Stimulated activated naive B cell treated with anti-CD40 and anti-IgM and Interleukin-4, amounts not matched to agents 10 μg/mL and 1 μg/mL and 100 μg/mL, for 72 hours (primary cell): ENCODE measurements at regions not wholly inside any gene's neighbourhood (a gene's known extent, or its start where the extent isn't known, plus 50 kb on each side); places are given as distances from the start of the nearest gene placed in this dataset.

Source experiments
- ATAC-seq, 2 donors: fragments of 150-1000 bp; cut with Tn5 transposase; replicated peaks; 2 replicates each; pipeline ENCODE4 v1.10.0; 2021; ENCODE audit warnings: moderate library complexity in 1 of 2
- DNase-seq: peaks from one replicate; pipeline ENCODE4 v3.0.0; 2021
- H3K27ac Mint-ChIP-seq: one replicate; pipeline ENCODE4 v1.8.0; 2022; ENCODE audit warnings: mild to moderate bottlenecking, mixed read lengths
- H3K27me3 Mint-ChIP-seq, 2 donors: one replicate each; pipeline ENCODE4 v1.8.0; 2022; ENCODE audit warnings: mixed read lengths in 2 of 2
- H3K36me3 Mint-ChIP-seq, 2 donors: one replicate each; pipeline ENCODE4 v1.8.0; 2022; ENCODE audit warnings: mixed read lengths in 2 of 2, mild to moderate bottlenecking in 1 of 2
- H3K4me1 Mint-ChIP-seq, 2 donors: one replicate each; pipeline ENCODE4 v1.8.0; 2022; ENCODE audit warnings: mixed read lengths in 2 of 2, mild to moderate bottlenecking in 1 of 2
- H3K4me3 Mint-ChIP-seq, 2 donors: one replicate each; pipeline ENCODE4 v1.8.0; 2022; ENCODE audit warnings: mild to moderate bottlenecking in 2 of 2, mixed read lengths in 2 of 2, moderate library complexity in 1 of 2
- H3K9me3 Mint-ChIP-seq, 2 donors: one replicate each; pipeline ENCODE4 v1.8.0; 2022; ENCODE audit warnings: mixed read lengths in 2 of 2, mild to moderate bottlenecking in 1 of 2

- Mint-ChIP-seq H3K36me3 (peaks cover 0 to 4% of the 10 kb centered on the region in 2 donors), H3K27me3 (no peaks in the 10 kb centered on the region), H3K4me1 (peaks cover 8 to 9% of the 10 kb centered on the region in 2 donors), H3K4me3 (no peak overlapping the region), H3K9me3 (peaks cover 0 to 2% of the 10 kb centered on the region in 2 donors), H3K27ac (no peak overlapping the region)
- peak in 1 of 2 donors; percentile 25 for ATAC-seq
- DNase-seq = no peak
These were observed 564.0 kb upstream of the JARID2 start for GRCh38 chr6:14681699-14682487.

DNA sequence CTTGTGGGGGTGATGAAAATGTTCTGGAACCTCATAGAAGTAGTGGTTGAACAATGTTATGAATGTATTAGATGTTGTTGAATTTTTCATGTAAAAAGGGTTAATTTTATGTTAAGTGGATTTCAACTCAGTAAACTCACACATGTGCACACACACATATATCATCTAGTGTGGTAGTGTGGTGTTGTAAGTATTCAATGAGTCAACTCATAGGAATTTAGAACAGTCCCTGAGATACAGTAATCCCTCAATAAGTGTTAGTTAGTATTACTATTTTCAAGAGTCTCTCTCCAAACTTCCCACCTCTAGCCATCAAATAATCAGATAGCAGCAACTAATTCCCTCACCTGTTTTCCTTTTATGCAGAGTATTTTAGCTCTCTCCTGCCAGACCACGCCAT, 563.1 kb upstream of the JARID2 start:
- Mint-ChIP-seq H3K4me1 (peaks cover 8 to 9% of the 10 kb centered on the region in 2 donors), H3K4me3 (no peak overlapping the region), H3K36me3 (peaks cover 0 to 1% of the 10 kb centered on the region in 2 donors), H3K9me3 (peaks cover 0 to 2% of the 10 kb centered on the region in 2 donors), H3K27me3 (no peaks in the 10 kb centered on the region), H3K27ac (no peak overlapping the region)
- no peak for DNase-seq
- ATAC-seq = no peak

DNA sequence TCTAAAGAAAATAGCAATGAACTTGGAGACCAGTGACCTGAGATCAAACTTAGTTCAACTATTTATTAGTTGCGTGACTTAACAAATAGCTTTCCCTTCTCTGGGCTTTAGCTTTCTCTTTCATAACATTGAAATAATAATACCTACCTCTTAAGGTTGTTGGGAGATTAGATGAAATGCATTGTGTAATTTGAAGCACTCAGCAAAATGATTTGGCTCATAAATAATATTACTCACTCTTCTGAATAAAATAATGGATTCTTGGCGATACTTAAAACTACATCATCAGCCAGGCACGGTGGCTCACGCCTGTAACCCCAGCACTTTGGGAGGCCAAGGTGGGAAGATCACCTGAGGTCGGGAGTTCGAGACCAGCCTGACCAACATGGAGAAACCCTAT, 556.2 kb upstream of the JARID2 start:
- Mint-ChIP-seq H3K9me3 (peaks cover 0 to 1% of the 10 kb centered on the region in 2 donors), H3K27ac (peak overlapping the region; percentile 20), H3K4me1 (peaks cover 2 to 14% of the 10 kb centered on the region in 2 donors), H3K36me3 (no peaks in the 10 kb centered on the region), H3K27me3 (no peaks in the 10 kb centered on the region), H3K4me3 (no peak overlapping the region)
- ATAC-seq (no peak), DNase-seq (no peak)

GRCh38 chr6:14690120-14691056, 555.5 kb upstream of the JARID2 start:
- DNase-seq (no peak), ATAC-seq (no peak)
- Mint-ChIP-seq H3K4me3 (no peak overlapping the region), H3K27ac (no peak overlapping the region), H3K4me1 (peaks cover 2 to 14% of the 10 kb centered on the region in 2 donors), H3K36me3 (no peaks in the 10 kb centered on the region), H3K27me3 (no peaks in the 10 kb centered on the region), H3K9me3 (peaks cover 0 to 1% of the 10 kb centered on the region in 2 donors)

- ATAC-seq = no peak
- no peaks in the 10 kb centered on the region for H3K27me3 Mint-ChIP-seq
These were observed 553.7 kb upstream of the JARID2 start for GRCh38 chr6:14692208-14692607.

DNA sequence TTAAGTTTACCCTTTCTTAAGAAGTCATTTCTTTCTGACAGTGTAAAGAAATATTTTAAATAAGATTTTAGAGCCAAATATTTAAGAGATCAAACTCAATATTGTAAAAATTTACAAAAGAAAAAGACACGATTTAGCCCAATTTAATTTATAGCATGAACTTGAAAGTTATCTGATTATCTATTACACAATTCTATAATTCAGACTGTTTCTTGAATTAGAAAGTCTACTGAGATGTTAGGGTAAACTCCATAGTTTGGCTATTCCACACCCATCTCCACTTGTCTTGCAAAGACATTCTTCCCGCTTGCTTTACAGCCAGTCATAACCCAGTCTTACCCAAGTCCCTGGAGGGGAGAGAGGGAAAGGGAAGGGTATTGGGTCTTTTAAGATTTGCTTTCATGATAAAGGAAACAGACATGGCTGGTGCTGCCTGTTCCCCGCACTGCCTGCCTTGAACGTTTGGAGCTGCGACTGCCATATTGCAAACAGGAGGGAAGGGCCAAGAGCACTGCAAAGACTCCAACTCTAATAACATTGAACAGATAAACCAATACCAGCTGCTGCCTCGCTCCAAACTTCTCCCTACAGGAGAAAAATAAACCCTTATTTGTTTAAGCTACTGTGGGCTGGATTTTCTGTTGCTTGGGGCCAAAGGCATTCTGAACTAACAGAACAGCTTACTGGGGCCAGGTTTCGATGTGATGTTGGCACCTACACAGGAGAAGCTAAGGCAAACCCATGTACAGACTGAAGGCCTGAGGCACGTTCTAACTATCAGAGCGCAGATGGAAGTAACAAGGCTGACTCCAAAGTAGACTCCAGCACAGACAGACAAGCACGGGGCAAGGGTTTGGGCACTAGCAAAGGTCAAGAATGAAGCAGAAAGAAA, 552.3 kb upstream of the JARID2 start:
- H3K27me3 Mint-ChIP-seq = no peaks in the 10 kb centered on the region
- H3K27ac Mint-ChIP-seq = no peak overlapping the region
- ATAC-seq = no peak
- peaks cover 2 to 4% of the 10 kb centered on the region in 2 donors for H3K36me3 Mint-ChIP-seq
- H3K4me1 Mint-ChIP-seq = peaks cover 4 to 14% of the 10 kb centered on the region in 2 donors
- no peak overlapping the region for H3K4me3 Mint-ChIP-seq
- no peak for DNase-seq
- H3K9me3 Mint-ChIP-seq = peaks cover 0 to 1% of the 10 kb centered on the region in 2 donors

More at GRCh38 chr6:14692208-14692607, 553.7 kb upstream of the JARID2 start:
- H3K9me3 Mint-ChIP-seq = peaks cover 0 to 1% of the 10 kb centered on the region in 2 donors
- no peak overlapping the region for H3K27ac Mint-ChIP-seq
- DNase-seq = no peak
- peaks cover 4 to 14% of the 10 kb centered on the region in 2 donors for H3K4me1 Mint-ChIP-seq
- H3K4me3 Mint-ChIP-seq = no peak overlapping the region
- H3K36me3 Mint-ChIP-seq = peaks cover 2 to 4% of the 10 kb centered on the region in 2 donors

- H3K36me3 Mint-ChIP-seq = peaks cover 2 to 4% of the 10 kb centered on the region in 2 donors
- no peak for DNase-seq
These were observed 551.6 kb upstream of the JARID2 start for GRCh38 chr6:14694308-14694707.

GRCh38 chr6:14695579-14695978, 550.3 kb upstream of the JARID2 start:
- peaks cover 0 to 4% of the 10 kb centered on the region in 2 donors for H3K4me1 Mint-ChIP-seq
- DNase-seq = no peak
- no peaks in the 10 kb centered on the region for H3K27me3 Mint-ChIP-seq
- H3K36me3 Mint-ChIP-seq = peaks cover 5 to 10% of the 10 kb centered on the region in 2 donors
- no peak overlapping the region for H3K27ac Mint-ChIP-seq
- peaks cover 4 to 10% of the 10 kb centered on the region in 2 donors for H3K9me3 Mint-ChIP-seq
- no peak for ATAC-seq
- H3K4me3 Mint-ChIP-seq = no peak overlapping the region

More at GRCh38 chr6:14694308-14694707, 551.6 kb upstream of the JARID2 start:
- Mint-ChIP-seq H3K4me3 (no peak overlapping the region), H3K9me3 (no peaks in the 10 kb centered on the region), H3K27ac (no peak overlapping the region), H3K27me3 (no peaks in the 10 kb centered on the region), H3K4me1 (peaks cover 4 to 6% of the 10 kb centered on the region in 2 donors)
- ATAC-seq = no peak

GRCh38 chr6:14696367-14696766, 549.5 kb upstream of the JARID2 start:
- no peak overlapping the region for H3K4me3 Mint-ChIP-seq
- peaks cover 5 to 11% of the 10 kb centered on the region in 2 donors for H3K36me3 Mint-ChIP-seq
- H3K4me1 Mint-ChIP-seq = peaks cover 0 to 4% of the 10 kb centered on the region in 2 donors
- H3K9me3 Mint-ChIP-seq = peaks cover 4 to 10% of the 10 kb centered on the region in 2 donors
- H3K27me3 Mint-ChIP-seq = no peaks in the 10 kb centered on the region
- DNase-seq (no peak), ATAC-seq (no peak)
- H3K27ac Mint-ChIP-seq = no peak overlapping the region

GRCh38 chr6:14697427-14697826, 548.4 kb upstream of the JARID2 start:
- H3K27ac Mint-ChIP-seq = no peak overlapping the region
- H3K9me3 Mint-ChIP-seq = peaks cover 4 to 10% of the 10 kb centered on the region in 2 donors
- DNase-seq = no peak
- H3K27me3 Mint-ChIP-seq = no peaks in the 10 kb centered on the region
- peaks cover 0 to 4% of the 10 kb centered on the region in 2 donors for H3K4me1 Mint-ChIP-seq
- no peak overlapping the region for H3K4me3 Mint-ChIP-seq
- ATAC-seq = no peak
- peaks cover 5 to 11% of the 10 kb centered on the region in 2 donors for H3K36me3 Mint-ChIP-seq

DNA sequence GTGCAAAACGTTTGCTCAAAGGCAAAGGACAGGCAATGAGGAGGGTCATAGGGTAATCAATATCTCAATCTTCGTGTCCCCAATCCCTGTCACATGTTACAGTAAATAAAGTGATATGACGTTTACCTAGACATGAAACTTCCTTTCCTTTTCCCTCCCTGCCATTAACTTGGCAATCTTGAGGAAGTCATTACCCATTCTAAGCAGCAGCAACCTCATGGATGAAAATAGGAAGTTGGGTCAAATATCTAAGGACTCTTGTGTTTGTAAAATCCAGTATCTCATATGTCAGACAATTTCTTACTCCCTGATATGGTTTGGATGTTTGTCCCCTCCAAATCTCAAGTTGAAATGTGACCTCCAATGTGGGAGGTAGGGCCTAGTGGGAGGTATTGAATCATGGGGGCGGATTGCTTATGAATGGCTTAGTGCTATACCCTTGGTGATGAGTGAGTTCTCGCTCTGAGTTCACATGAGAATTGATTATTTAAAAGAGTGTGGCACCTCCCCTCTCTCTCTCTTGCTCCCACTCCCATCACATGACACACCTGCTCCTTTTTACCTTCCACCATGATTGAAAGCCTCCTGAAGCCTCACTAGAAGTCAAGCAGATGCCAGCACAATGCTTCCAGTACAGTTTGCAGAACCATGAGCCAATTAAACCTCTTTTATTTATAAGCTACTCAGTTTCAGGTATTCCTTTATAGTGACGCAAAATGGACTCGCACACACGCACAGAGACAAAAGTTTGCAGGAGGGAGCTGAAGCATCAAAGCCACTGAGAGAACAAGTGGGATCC, 545.9 kb upstream of the JARID2 start:
- peaks cover 4 to 10% of the 10 kb centered on the region in 2 donors for H3K9me3 Mint-ChIP-seq
- H3K4me3 Mint-ChIP-seq = no peak overlapping the region
- H3K36me3 Mint-ChIP-seq = peaks cover 6 to 11% of the 10 kb centered on the region in 2 donors
- no peak for ATAC-seq
- H3K27me3 Mint-ChIP-seq = no peaks in the 10 kb centered on the region
- H3K27ac Mint-ChIP-seq = no peak overlapping the region
- peaks cover 0 to 2% of the 10 kb centered on the region in 2 donors for H3K4me1 Mint-ChIP-seq
- no peak for DNase-seq

GRCh38 chr6:14701946-14702345, 543.9 kb upstream of the JARID2 start:
- peaks cover 4 to 9% of the 10 kb centered on the region in 2 donors for H3K4me1 Mint-ChIP-seq
- peaks cover 4 to 10% of the 10 kb centered on the region in 2 donors for H3K9me3 Mint-ChIP-seq
- no peak for ATAC-seq
- H3K4me3 Mint-ChIP-seq = no peak overlapping the region
- no peaks in the 10 kb centered on the region for H3K27me3 Mint-ChIP-seq
- no peak for DNase-seq
- no peak overlapping the region for H3K27ac Mint-ChIP-seq
- peaks cover 6 to 7% of the 10 kb centered on the region in 2 donors for H3K36me3 Mint-ChIP-seq

- Mint-ChIP-seq H3K4me3 (no peak overlapping the region), H3K27ac (no peak overlapping the region), H3K27me3 (no peaks in the 10 kb centered on the region), H3K4me1 (peaks cover 8 to 17% of the 10 kb centered on the region in 2 donors), H3K36me3 (peaks cover 6 to 7% of the 10 kb centered on the region in 2 donors), H3K9me3 (peaks cover 4 to 10% of the 10 kb centered on the region in 2 donors)
- ATAC-seq (no peak), DNase-seq (no peak)
These were observed 543.2 kb upstream of the JARID2 start for GRCh38 chr6:14702678-14703077.
